GM18519 (cell line): ENCODE measurements at regions not wholly inside any gene's neighbourhood (a gene's known extent, or its start where the extent isn't known, plus 50 kb on each side); places are given as distances from the start of the nearest gene placed in this dataset.
"Not testable (repeated sequence)": the region's sequence is repeated elsewhere in the genome, so short reads cannot be mapped to it uniquely, and the experiment has no call there.

Experiments
- ATAC-seq: cut with Tn5 transposase; IDR thresholded peaks from one replicate; pipeline ENCODE4 v1.9.1; 2021; ENCODE audit warnings: mild to moderate bottlenecking, moderate library complexity; ENCODE audit not compliant: unreplicated experiment, low FRiP score

DNA sequence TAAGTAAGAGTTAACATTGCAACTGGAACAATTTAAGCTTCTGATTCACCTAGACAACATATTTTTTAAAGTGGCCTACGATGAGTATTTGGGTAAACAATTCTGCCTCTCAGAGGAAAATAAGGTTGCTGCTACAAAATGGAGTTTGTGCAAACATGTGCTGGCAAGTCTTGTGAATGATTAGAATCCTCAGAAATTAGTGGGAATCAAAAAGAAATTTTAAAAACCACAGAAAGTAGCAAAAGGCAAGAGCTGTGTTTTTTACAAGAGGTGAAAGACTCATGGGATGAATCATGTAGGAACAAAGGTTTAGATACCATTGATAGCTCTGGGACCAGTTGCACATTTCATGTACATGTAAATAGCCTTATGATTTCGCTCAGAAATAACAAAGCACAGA, 561.6 kb downstream of the TAF11L14 start:
- no peak for ATAC-seq

DNA sequence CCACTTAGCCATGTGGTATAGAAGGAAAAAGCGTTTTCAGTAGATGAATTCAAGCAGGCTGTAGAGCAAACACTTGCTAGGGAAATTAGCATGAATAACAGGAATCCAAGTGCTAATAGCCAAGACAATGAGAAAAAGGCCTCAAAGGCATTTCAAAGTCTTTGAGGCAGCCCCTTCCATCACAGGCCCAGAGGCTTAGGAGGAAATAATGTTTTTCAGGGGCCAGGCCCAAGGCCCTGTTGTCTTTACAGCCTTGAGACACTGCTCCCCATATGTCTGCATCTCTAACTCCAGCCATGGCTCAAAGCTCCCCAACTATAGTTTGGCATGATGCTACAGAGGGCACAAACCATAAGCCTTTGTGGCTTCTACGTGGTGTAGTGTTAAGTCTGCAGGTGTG, 563.5 kb downstream of the TAF11L14 start:
- ATAC-seq = no peak

GRCh38 chr5:18202164-18202563, 567.9 kb downstream of the TAF11L14 start:
- ATAC-seq = no peak

DNA sequence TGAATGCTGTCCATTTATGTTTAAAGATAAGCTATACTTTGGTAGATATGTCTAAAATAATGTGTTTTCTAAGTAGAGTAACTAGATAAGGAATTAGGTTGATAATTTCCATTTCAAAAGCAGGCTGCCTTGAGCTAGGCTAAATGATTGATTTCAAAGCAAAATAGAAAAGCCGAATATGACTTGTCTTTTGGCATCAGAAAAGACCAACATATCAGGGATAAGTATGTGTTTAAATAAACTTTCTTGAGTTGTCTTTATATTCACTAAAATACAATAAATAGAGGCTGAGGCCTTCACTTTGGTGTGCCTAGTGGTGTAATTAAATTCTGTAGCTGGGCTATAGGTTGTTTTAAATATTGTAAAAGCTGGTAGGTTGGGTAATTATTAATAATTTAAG, 569.0 kb downstream of the TAF11L14 start:
- no peak for ATAC-seq

DNA sequence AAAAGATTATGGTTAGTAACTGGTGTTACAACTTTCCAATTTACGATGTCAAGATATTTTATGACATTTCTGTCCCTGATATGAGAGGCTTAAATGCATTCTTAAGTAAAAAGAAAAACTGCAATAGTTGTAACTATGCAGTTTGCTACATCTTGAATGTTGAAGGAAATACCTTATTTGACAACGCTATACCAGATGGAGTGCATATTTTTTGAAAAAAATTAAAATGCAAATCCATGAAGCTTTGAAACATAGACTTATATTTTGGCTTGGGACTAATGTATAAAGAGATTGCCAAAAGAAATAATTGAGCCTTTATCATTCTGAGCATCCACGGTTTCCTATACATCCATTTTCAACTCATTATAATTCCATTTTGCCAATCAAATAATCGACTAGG, 579.4 kb downstream of the TAF11L14 start:
- ATAC-seq = no peak

GRCh38 chr5:18216016-18216415, 581.8 kb downstream of the TAF11L14 start:
- ATAC-seq = no peak

DNA sequence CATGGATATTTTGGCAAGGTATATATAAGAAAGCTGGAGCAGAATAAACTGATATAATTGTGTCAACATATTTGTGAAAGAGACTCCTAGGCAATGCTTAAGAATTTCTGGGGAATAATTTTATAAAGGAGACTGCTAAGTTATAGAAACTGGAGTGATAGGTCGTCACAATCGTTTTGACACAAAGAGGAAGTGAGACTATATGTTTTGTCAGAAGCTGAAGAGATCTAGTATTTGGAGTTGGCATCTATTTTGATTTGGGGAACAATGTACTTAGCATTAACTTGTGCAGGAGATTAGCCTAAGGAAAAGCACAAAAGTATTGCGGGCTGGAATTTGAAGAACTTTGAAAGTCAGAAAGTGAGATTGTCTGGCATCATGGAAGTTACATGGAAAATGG, 582.5 kb downstream of the TAF11L14 start:
- ATAC-seq = no peak

DNA sequence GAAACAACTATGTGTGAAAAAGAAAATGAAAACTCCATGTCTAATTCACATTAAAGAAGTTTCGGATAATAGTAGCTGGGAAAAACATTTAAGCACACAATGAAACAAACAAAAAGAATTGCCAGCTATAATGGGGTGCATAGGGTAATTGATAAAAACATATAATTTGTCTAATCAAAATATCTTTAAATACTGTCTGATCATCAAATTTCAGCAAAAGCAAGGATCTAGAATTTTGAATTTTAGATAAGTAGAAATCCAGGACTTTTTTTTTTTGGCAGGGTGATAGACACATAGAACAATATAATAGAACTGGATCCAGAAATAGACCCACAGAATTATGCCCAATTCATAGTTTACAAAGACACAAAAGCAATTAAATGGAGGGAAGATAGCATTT, 585.0 kb downstream of the TAF11L14 start:
- ATAC-seq = no peak

- no peak for ATAC-seq
Measured at GRCh38 chr5:18220631-18221030, 586.4 kb downstream of the TAF11L14 start.

DNA sequence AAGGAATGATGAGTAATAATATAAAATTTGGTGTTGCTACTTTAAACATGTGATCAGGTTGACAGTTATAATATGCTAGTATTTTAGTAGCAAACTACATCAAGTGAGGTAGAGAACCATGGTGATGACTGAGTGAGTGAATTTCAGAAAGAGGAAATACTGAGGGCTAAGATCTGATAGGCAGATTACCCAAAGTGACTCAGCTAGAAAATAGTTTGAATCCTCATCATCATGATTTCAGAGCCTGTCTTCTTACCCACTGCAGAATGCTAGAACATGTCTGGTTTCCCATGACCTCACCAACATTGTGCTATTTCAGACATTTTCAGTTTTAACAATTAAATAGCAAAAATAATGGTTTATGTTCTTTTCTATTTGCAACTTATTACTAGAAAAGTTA, 602.1 kb downstream of the TAF11L14 start:
- no peak for ATAC-seq

DNA sequence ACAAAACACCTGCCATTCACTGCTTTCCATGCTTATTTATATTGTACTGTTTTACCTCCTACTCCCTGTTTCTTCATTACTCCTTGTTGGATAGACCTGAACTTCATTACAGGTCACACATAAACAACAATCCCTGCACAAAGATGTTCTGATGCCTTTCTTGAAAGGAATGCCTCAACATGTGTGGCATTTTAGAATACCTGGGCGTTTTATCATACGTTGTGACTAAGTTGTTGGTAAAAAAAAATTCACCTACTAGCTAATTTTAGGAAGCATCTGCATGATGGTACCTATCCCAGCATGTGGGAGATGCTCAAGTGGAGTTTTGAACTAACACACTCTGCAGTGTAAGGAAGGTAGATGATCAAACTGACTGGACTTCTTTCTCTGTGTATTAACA, 604.1 kb downstream of the TAF11L14 start:
- no peak for ATAC-seq

GRCh38 chr5:18240971-18241370, 606.7 kb downstream of the TAF11L14 start:
- ATAC-seq = no peak

- ATAC-seq = no peak
Measured at GRCh38 chr5:18243846-18244245, 609.6 kb downstream of the TAF11L14 start.

DNA sequence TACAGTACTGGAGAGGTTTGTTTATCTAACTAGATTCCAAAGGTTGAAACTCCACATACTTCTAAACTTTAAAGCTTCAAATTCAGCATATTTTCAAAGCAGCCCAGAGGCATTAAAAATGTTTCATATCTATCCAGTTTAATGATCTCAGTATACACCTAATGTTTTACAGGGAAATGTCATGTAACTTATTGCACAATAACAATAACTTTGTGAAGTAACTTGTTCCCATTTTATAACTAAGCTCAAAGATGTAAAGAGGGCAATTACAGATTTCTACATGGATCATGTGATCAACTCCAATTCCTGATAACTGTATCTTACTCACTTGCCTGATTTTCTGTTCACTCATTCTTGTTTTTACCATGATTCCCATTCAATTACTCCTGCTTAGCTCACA, 610.0 kb downstream of the TAF11L14 start:
- ATAC-seq = no peak

DNA sequence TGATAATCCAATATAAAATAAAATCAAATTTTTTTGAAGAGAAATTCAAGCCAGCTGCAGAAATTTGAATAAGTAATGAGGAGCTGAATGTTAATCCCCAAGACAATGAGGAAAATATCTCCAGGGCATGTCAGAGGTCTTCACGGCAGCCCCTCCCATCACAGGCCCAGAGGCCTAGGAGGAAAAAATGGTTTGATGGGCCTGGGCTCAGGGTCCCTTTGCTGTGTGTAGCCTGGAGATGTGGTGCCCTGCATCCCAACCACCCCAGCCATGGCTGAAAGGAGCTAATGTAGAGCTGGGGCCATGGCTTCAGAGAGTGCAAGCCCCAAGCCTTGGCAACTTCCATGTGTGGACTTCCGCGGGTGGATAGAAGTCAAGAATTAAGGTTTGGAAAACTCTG, 618.3 kb downstream of the TAF11L14 start:
- ATAC-seq = no peak

GRCh38 chr5:18264126-18264882, 630.0 kb downstream of the TAF11L14 start:
- no peak for ATAC-seq

- no peak for ATAC-seq
Measured at GRCh38 chr5:18270635-18271338, 636.5 kb downstream of the TAF11L14 start.

- ATAC-seq = no peak
Measured at GRCh38 chr5:18276939-18277338, 642.7 kb downstream of the TAF11L14 start.

GRCh38 chr5:18281947-18282581, 647.8 kb downstream of the TAF11L14 start:
- ATAC-seq = no peak

DNA sequence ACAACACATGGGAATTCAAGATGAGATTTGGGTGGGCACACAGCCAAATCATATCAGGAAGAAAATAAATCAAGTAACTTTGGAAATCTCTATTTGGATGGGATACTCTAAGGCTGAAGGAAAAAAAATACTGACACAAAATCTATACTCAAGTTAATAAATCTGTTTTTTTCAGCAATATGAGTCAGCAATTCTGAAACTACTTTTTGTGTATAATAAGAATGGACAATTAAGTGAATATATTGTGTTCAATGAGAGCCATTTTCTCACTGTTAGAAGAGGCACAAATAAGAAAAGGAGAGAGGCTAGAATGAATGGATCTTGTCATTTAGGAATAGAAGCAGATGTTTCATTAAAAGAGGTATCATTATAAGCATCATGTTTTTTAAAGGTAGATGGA, 651.0 kb downstream of the TAF11L14 start:
- no peak for ATAC-seq

DNA sequence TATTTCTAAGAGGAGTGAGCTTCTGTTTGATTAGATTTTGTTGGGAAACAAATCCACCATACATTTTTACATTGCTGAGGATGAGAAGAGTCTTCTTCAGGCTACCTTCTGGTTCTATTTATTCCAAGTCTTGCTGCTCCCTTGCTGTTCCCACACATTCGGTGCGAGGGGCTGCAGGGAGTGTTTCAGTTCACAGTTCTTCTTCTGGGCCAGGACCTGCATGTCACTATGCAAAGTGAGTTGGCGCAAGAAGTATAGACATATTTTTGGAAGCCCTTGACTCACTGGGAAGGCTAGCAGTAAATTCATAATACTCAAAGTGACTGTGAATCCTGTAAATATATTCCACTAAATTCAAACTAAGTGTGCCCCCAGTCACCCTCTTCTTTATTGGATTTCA, 657.9 kb downstream of the TAF11L14 start:
- ATAC-seq = no peak

- not testable (repeated sequence) for ATAC-seq
Measured at GRCh38 chr5:18295696-18296095, 661.4 kb downstream of the TAF11L14 start.
